ENCODE measurements at regions not wholly inside any gene's neighbourhood (a gene's known extent, or its start where the extent isn't known, plus 50 kb on each side); places are given as distances from the start of the nearest gene placed in this dataset.

DNA sequence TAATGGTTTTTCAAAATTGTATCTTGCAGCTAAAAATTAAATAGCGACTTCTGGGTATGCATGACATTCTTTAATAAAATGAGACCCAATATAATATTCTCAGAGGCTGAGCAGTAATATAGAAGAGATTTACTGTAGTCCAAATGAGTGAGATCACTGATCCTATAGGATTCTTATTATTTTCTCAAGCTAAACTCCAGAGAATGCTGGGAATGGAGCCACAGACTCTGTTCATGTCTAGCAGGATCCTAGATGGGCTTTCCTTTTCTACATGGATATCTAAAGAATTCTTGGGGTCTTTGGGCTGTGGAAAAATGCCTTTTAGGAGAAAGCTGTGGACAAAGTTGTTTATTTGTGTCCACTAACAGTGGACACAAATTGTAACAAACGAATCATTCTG lies 150.7 kb upstream of the ZNF644 start:
- TF ChIP-seq, protein P1, sequence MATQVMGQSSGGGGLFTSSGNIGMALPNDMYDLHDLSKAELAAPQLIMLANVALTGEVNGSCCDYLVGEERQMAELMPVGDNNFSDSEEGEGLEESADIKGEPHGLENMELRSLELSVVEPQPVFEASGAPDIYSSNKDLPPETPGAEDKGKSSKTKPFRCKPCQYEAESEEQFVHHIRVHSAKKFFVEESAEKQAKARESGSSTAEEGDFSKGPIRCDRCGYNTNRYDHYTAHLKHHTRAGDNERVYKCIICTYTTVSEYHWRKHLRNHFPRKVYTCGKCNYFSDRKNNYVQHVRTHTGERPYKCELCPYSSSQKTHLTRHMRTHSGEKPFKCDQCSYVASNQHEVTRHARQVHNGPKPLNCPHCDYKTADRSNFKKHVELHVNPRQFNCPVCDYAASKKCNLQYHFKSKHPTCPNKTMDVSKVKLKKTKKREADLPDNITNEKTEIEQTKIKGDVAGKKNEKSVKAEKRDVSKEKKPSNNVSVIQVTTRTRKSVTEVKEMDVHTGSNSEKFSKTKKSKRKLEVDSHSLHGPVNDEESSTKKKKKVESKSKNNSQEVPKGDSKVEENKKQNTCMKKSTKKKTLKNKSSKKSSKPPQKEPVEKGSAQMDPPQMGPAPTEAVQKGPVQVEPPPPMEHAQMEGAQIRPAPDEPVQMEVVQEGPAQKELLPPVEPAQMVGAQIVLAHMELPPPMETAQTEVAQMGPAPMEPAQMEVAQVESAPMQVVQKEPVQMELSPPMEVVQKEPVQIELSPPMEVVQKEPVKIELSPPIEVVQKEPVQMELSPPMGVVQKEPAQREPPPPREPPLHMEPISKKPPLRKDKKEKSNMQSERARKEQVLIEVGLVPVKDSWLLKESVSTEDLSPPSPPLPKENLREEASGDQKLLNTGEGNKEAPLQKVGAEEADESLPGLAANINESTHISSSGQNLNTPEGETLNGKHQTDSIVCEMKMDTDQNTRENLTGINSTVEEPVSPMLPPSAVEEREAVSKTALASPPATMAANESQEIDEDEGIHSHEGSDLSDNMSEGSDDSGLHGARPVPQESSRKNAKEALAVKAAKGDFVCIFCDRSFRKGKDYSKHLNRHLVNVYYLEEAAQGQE (IDR thresholded peaks at IDR 0.05): no peak
- no peak for TF ChIP-seq SP1 (IDR thresholded peaks at IDR 0.05)
- TF ChIP-seq RXRA (IDR thresholded peaks at IDR 0.05): no peak

Data from liver (tissue), 2 donors.